ENCODE measurements at regions not wholly inside any gene's neighbourhood (a gene's known extent, or its start where the extent isn't known, plus 50 kb on each side); places are given as distances from the start of the nearest gene placed in this dataset.

GRCh38 chr15:26160343-26160742 lies 297.2 kb upstream of the ATP10A start:
- Histone ChIP-seq H3K27ac (no peak overlapping the region), H3K9me3 (no peaks in the 10 kb centered on the region), H3K36me3 (no peaks in the 10 kb centered on the region), H3K4me3 (no peak overlapping the region), H3K27me3 (no peaks in the 10 kb centered on the region), H3K4me1 (no peaks in the 10 kb centered on the region)
- TF ChIP-seq CTCF (IDR thresholded peaks at IDR 0.05): no peak
- TF ChIP-seq POLR2A (IDR thresholded peaks at IDR 0.05): no peak
- WGBS (ENCODE audit: insufficient coverage, low coverage, low lambda C conversion rate, missing lambda C conversion rate): 42% methylated on average over 4 of the region's 4 CpGs
- intact Hi-C loops (cut with DNase I): no loop called here
- DNase-seq (no peak), ATAC-seq (no peak)

GRCh38 chr15:26158176-26158575 lies 295.0 kb upstream of the ATP10A start:
- 77% methylated on average over 2 of the region's 2 CpGs for WGBS (ENCODE audit: insufficient coverage, low coverage, low lambda C conversion rate, missing lambda C conversion rate)
- ATAC-seq (no peak), DNase-seq (no peak)
- Histone ChIP-seq H3K36me3 (no peaks in the 10 kb centered on the region), H3K4me3 (no peak overlapping the region), H3K27me3 (no peaks in the 10 kb centered on the region), H3K9me3 (no peaks in the 10 kb centered on the region), H3K4me1 (no peaks in the 10 kb centered on the region), H3K27ac (no peak overlapping the region)
- no peak for TF ChIP-seq CTCF (IDR thresholded peaks at IDR 0.05)
- no peak for TF ChIP-seq POLR2A (IDR thresholded peaks at IDR 0.05)
- intact Hi-C loops (cut with DNase I): no loop called here

- Histone ChIP-seq H3K27ac (no peak overlapping the region), H3K27me3 (no peaks in the 10 kb centered on the region), H3K9me3 (no peaks in the 10 kb centered on the region), H3K4me1 (no peaks in the 10 kb centered on the region), H3K36me3 (no peaks in the 10 kb centered on the region), H3K4me3 (no peak overlapping the region)
- WGBS (ENCODE audit: insufficient coverage, low coverage, low lambda C conversion rate, missing lambda C conversion rate): 39% methylated on average over 6 of the region's 7 CpGs
- no peak for TF ChIP-seq POLR2A (IDR thresholded peaks at IDR 0.05)
- TF ChIP-seq CTCF (IDR thresholded peaks at IDR 0.05): no peak
- ATAC-seq (peak in 1 of 4 donors; percentile 24), DNase-seq (no peak)
- intact Hi-C loops (cut with DNase I): no loop called here
Observed at GRCh38 chr15:26157081-26157480, 294.0 kb upstream of the ATP10A start.

- no peak for TF ChIP-seq CTCF (IDR thresholded peaks at IDR 0.05)
- no peak for TF ChIP-seq POLR2A (IDR thresholded peaks at IDR 0.05)
- no peaks in the 10 kb centered on the region for H3K27me3 ChIP-seq
- 41% methylated on average over 4 of the region's 4 CpGs for WGBS (ENCODE audit: insufficient coverage, low coverage, low lambda C conversion rate, missing lambda C conversion rate)
- ATAC-seq: no peak
- intact Hi-C loops (cut with DNase I): no loop called here
- no peaks in the 10 kb centered on the region for H3K9me3 ChIP-seq
- no peaks in the 10 kb centered on the region for H3K4me1 ChIP-seq
- no peak for DNase-seq
- H3K27ac ChIP-seq: no peak overlapping the region
- no peak overlapping the region for H3K4me3 ChIP-seq
- H3K36me3 ChIP-seq: no peaks in the 10 kb centered on the region
Observed at GRCh38 chr15:26156051-26156450, 292.9 kb upstream of the ATP10A start.
